Loucy (cell line): ENCODE measurements at regions not wholly inside any gene's neighbourhood (a gene's known extent, or its start where the extent isn't known, plus 50 kb on each side); places are given as distances from the start of the nearest gene placed in this dataset.

ENCODE experiments used
- H2AFZ ChIP-seq: fragments of 200-600 bp; sonication (generic); 2 replicates; pipeline ENCODE4 v1.6.0; 2016; ENCODE audit warnings: antibody characterized with exemption, mild to moderate bottlenecking, low read length, moderate library complexity
- H3F3A ChIP-seq: fragments of 200-600 bp; 2 replicates; pipeline ENCODE4 v1.6.0; 2016; ENCODE audit warnings: antibody characterized with exemption, low read depth, mild to moderate bottlenecking
- H3K27me3 ChIP-seq: fragments of 200-600 bp; sonication (generic); 2 replicates; pipeline ENCODE4 v1.6.1; 2014; ENCODE audit warnings: low read length, mild to moderate bottlenecking; ENCODE audit not compliant: insufficient read depth, poor library complexity, severe bottlenecking
- H3K36me3 ChIP-seq: fragments of 200-600 bp; sonication (generic); 2 replicates; pipeline ENCODE4 v1.6.1; 2016; ENCODE audit warnings: low read length; ENCODE audit not compliant: insufficient read depth
- H3K4me1 ChIP-seq: fragments of 200-600 bp; sonication (generic); 2 replicates; pipeline ENCODE4 v1.5.1; 2014; ENCODE audit warnings: low read length, mild to moderate bottlenecking; ENCODE audit not compliant: insufficient read depth, poor library complexity, severe bottlenecking
- H3K4me2 ChIP-seq: fragments of 200-600 bp; sonication (generic); 2 replicates; pipeline ENCODE4 v1.6.0; 2014; ENCODE audit warnings: antibody characterized with exemption, low read length, low read depth, mild to moderate bottlenecking; ENCODE audit not compliant: poor library complexity, severe bottlenecking
- H3K4me3 ChIP-seq: fragments of 200-600 bp; sonication (generic); 2 replicates; pipeline ENCODE4 v1.5.1; 2014; ENCODE audit warnings: low read length, mild to moderate bottlenecking, mixed read lengths; ENCODE audit not compliant: poor library complexity, severe bottlenecking
- H3K79me2 ChIP-seq: fragments of 200-600 bp; sonication (generic); 2 replicates; pipeline ENCODE4 v1.6.1; 2014; ENCODE audit warnings: low read length; ENCODE audit not compliant: insufficient read depth
- H3K9ac ChIP-seq: fragments of 200-600 bp; sonication (generic); 2 replicates; pipeline ENCODE4 v1.6.0; 2014; ENCODE audit warnings: mild to moderate bottlenecking, low read depth, low read length, moderate library complexity; ENCODE audit not compliant: poor library complexity, severe bottlenecking
- H3K9me2 ChIP-seq: fragments of 200-600 bp; sonication (generic); replicated peaks from 2 replicates; pipeline ENCODE4 v1.6.1; 2016; ENCODE audit warnings: low read depth, low read length, mixed read lengths
- H3K9me3 ChIP-seq: fragments of 200-600 bp; sonication (generic); 2 replicates; pipeline ENCODE4 v1.6.1; 2014; ENCODE audit warnings: mild to moderate bottlenecking, antibody characterized with exemption, low read length, low read depth; ENCODE audit not compliant: insufficient read depth
- H4K20me1 ChIP-seq: fragments of 200-600 bp; sonication (generic); 2 replicates; pipeline ENCODE4 v1.6.0; 2014; ENCODE audit warnings: antibody characterized with exemption, low read length, mild to moderate bottlenecking; ENCODE audit not compliant: insufficient read depth, poor library complexity, severe bottlenecking
- CTCF ChIP-seq: fragments of 200-600 bp; sonication (generic); conservative IDR thresholded peaks from 2 replicates; pipeline ENCODE4 v1.5.1; 2014; ENCODE audit warnings: mild to moderate bottlenecking, antibody characterized with exemption, low read length
- EZH2phosphoT487 ChIP-seq: fragments of 200-600 bp; IDR thresholded peaks from 2 replicates; pipeline ENCODE4 v1.6.1; 2018; ENCODE audit warnings: antibody characterized with exemption, mild to moderate bottlenecking, moderate library complexity, borderline replicate concordance

DNA sequence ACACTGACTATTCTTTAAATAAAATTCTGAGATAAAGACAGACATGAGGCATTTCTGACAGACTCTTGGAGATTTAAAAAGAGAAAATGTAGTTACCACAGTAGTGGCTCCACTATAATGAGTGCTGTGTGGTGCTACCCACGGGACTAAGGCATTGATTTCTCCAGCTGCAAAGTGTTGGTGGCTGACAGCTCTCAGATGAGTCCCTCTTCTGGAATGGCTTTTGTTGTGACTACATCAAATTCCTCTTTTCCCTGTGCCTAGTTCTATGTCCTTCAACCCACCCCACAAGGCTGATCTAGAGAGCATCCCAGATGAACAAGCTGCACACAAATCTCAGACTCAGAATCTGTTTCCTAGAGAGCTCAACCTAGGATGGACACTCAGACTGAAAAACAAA, 884.8 kb upstream of the ZEB2 start:
- H3K9me3 ChIP-seq: no peaks in the 10 kb centered on the region
- no peaks in the 10 kb centered on the region for H3K9me2 ChIP-seq
- H3K4me2 ChIP-seq: no peak overlapping the region
- H3K9ac ChIP-seq: no peak overlapping the region
- no peaks in the 10 kb centered on the region for H3K4me1 ChIP-seq
- H3K27me3 ChIP-seq: no peaks in the 10 kb centered on the region
- no peaks in the 10 kb centered on the region for H3K36me3 ChIP-seq
- H2AFZ ChIP-seq: no peak overlapping the region
- TF ChIP-seq EZH2phosphoT487: no peak
- H3F3A ChIP-seq: no peaks in the 10 kb centered on the region
- no peaks in the 10 kb centered on the region for H4K20me1 ChIP-seq
- no peak overlapping the region for H3K4me3 ChIP-seq
- H3K79me2 ChIP-seq: no peaks in the 10 kb centered on the region

GRCh38 chr2:145402706-145403277, 882.9 kb upstream of the ZEB2 start:
- no peaks in the 10 kb centered on the region for H3K9me2 ChIP-seq
- no peaks in the 10 kb centered on the region for H3K36me3 ChIP-seq
- no peak for TF ChIP-seq CTCF
- no peak for TF ChIP-seq EZH2phosphoT487
- H4K20me1 ChIP-seq: no peaks in the 10 kb centered on the region
- no peaks in the 10 kb centered on the region for H3K4me1 ChIP-seq
- no peaks in the 10 kb centered on the region for H3K27me3 ChIP-seq
- H2AFZ ChIP-seq: no peak overlapping the region
- no peak overlapping the region for H3K4me3 ChIP-seq
- no peak overlapping the region for H3K4me2 ChIP-seq
- no peak overlapping the region for H3K9ac ChIP-seq
- H3K9me3 ChIP-seq: no peaks in the 10 kb centered on the region
- no peaks in the 10 kb centered on the region for H3K79me2 ChIP-seq
- H3F3A ChIP-seq: no peaks in the 10 kb centered on the region

- H3K4me1 ChIP-seq: no peaks in the 10 kb centered on the region
- H3K27me3 ChIP-seq: no peaks in the 10 kb centered on the region
- no peak for TF ChIP-seq CTCF
- no peak for TF ChIP-seq EZH2phosphoT487
- no peak overlapping the region for H2AFZ ChIP-seq
- no peak overlapping the region for H3K4me2 ChIP-seq
- no peaks in the 10 kb centered on the region for H4K20me1 ChIP-seq
- no peaks in the 10 kb centered on the region for H3K9me2 ChIP-seq
- H3K9ac ChIP-seq: no peak overlapping the region
- H3F3A ChIP-seq: no peaks in the 10 kb centered on the region
- H3K36me3 ChIP-seq: no peaks in the 10 kb centered on the region
- no peak overlapping the region for H3K4me3 ChIP-seq
- no peaks in the 10 kb centered on the region for H3K9me3 ChIP-seq
- H3K79me2 ChIP-seq: no peaks in the 10 kb centered on the region
These were observed 879.2 kb upstream of the ZEB2 start for GRCh38 chr2:145399131-145399530.

DNA sequence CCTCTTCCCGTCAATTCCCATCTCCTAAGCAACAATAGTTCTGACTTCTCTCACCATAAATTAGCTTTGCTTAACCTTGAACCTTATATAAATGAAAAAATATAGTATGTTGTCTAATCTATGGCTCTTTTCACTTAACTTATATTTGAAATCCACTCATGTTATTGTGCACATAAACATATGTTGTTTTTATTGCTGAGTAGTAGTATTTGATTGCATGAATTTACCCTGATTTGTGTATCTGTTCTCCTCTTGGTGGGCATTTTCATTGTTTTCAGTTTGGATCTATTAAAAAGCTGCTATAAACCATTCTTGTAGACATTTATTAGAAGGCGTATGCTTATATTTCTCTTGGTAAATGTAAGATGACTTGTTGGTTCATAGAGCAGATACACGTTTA, 874.3 kb upstream of the ZEB2 start:
- Histone ChIP-seq H3K36me3 (no peaks in the 10 kb centered on the region), H3K4me1 (no peaks in the 10 kb centered on the region), H3K4me3 (no peak overlapping the region), H3K9me2 (no peaks in the 10 kb centered on the region), H2AFZ (no peak overlapping the region), H4K20me1 (no peaks in the 10 kb centered on the region), H3K79me2 (no peaks in the 10 kb centered on the region), H3K9me3 (no peaks in the 10 kb centered on the region), H3K4me2 (no peak overlapping the region), H3K9ac (no peak overlapping the region), H3F3A (no peaks in the 10 kb centered on the region), H3K27me3 (no peaks in the 10 kb centered on the region)
- no peak for TF ChIP-seq EZH2phosphoT487
- no peak for TF ChIP-seq CTCF
